HEK293 (cell line): ENCODE measurements at regions not wholly inside any gene's neighbourhood (a gene's known extent, or its start where the extent isn't known, plus 50 kb on each side); places are given as distances from the start of the nearest gene placed in this dataset.

ENCODE experiments used
- CTCF ChIA-PET: fragments of 350-600 bp; formaldehyde crosslinking; extraction: SDS; loops from one replicate; lab custom pipeline; 2021; ENCODE audit warnings: antibody characterized with exemption; lab: Yijun Ruan, JAX
- POLR2A ChIA-PET: fragments of 300-600 bp; formaldehyde crosslinking; extraction: SDS; loops from one replicate; lab custom pipeline; 2020; ENCODE audit warnings: antibody characterized with exemption, inconsistent platforms; lab: Yijun Ruan, JAX
- H3K27ac ChIP-seq: fragments of 200-500 bp; sonication (Bioruptor generic); 2 replicates; pipeline ENCODE4 v1.5.1; 2014; ENCODE audit warnings: low read depth, low read length, control low read depth, inconsistent platforms; ENCODE audit errors: extremely low read depth
- H3K36me3 ChIP-seq, 2 experiments: fragments of 200-500 bp in 1 of 2; sonication (Bioruptor generic) in 1 of 2; 1 replicate in 1 of 2; 2 replicates in 1 of 2; pipeline ENCODE4 v1.5.1; 2014 to 2017; ENCODE audit warnings: inconsistent platforms in 2 of 2, low read length in 2 of 2; ENCODE audit not compliant: control insufficient read depth in 2 of 2, insufficient read depth in 1 of 2
- H3K4me1 ChIP-seq: fragments of 200-500 bp; sonication (Bioruptor generic); 2 replicates; pipeline ENCODE4 v1.5.1; 2014; ENCODE audit warnings: mild to moderate bottlenecking, low read length, inconsistent platforms; ENCODE audit not compliant: control insufficient read depth, insufficient read depth
- H3K4me3 ChIP-seq: 2 replicates; pipeline ENCODE4 v1.5.1; 2011; ENCODE audit warnings: low read depth, mild to moderate bottlenecking, control low read depth, low read length, moderate library complexity
- H3K9me3 ChIP-seq: fragments of 200-500 bp; sonication (Bioruptor generic); 2 replicates; pipeline ENCODE4 v1.5.1; 2014; ENCODE audit warnings: low read depth, low read length, inconsistent platforms; ENCODE audit not compliant: control insufficient read depth, insufficient read depth
- ATF2 ChIP-seq: fragments of 450-650 bp; formaldehyde crosslinking; IDR thresholded peaks from 2 replicates; pipeline ENCODE4 v1.5.1; 2016; ENCODE audit warnings: missing biosample characterization, missing genetic modification characterization, low read depth
- BCL11A ChIP-seq: fragments of 450-650 bp; formaldehyde crosslinking; IDR thresholded peaks from 2 replicates; pipeline ENCODE4 v1.5.1; 2016; ENCODE audit warnings: low read depth, missing biosample characterization, missing genetic modification characterization
- CTCF ChIP-seq: fragments of 450-650 bp; formaldehyde crosslinking; IDR thresholded peaks from 2 replicates; pipeline ENCODE4 v1.5.1; 2016; ENCODE audit warnings: missing biosample characterization, missing genetic modification characterization
- GLIS1 ChIP-seq: fragments of 450-650 bp; formaldehyde crosslinking; IDR thresholded peaks from 2 replicates; pipeline ENCODE4 v1.5.1; 2016; ENCODE audit warnings: missing biosample characterization, missing genetic modification characterization
- HIC1 ChIP-seq: fragments of 450-650 bp; formaldehyde crosslinking; IDR thresholded peaks from 2 replicates; pipeline ENCODE4 v1.5.1; 2016; ENCODE audit warnings: missing biosample characterization, missing genetic modification characterization
- PRDM10 ChIP-seq: fragments of 450-650 bp; formaldehyde crosslinking; IDR thresholded peaks from 2 replicates; pipeline ENCODE4 v1.5.1; 2016; ENCODE audit warnings: missing biosample characterization, missing genetic modification characterization
- SCRT2 ChIP-seq: fragments of 450-650 bp; formaldehyde crosslinking; IDR thresholded peaks from 2 replicates; pipeline ENCODE4 v1.5.1; 2016; ENCODE audit warnings: missing biosample characterization, missing genetic modification characterization
- ZBTB20 ChIP-seq: fragments of 450-650 bp; formaldehyde crosslinking; IDR thresholded peaks from 2 replicates; pipeline ENCODE4 v1.5.1; 2016; ENCODE audit warnings: missing biosample characterization, missing genetic modification characterization
- ZBTB44 ChIP-seq: fragments of 450-650 bp; IDR thresholded peaks from 2 replicates; pipeline ENCODE4 v1.5.1; 2018; ENCODE audit warnings: missing biosample characterization, mild to moderate bottlenecking, missing genetic modification characterization
- ZBTB6 ChIP-seq: fragments of 450-650 bp; formaldehyde crosslinking; IDR thresholded peaks from 2 replicates; pipeline ENCODE4 v1.5.1; 2017; ENCODE audit warnings: missing biosample characterization, missing genetic modification characterization
- ZBTB8A ChIP-seq: fragments of 450-650 bp; formaldehyde crosslinking; IDR thresholded peaks from 2 replicates; pipeline ENCODE4 v1.5.1; 2016; ENCODE audit warnings: missing biosample characterization, missing genetic modification characterization
- ZEB2 ChIP-seq: fragments of 450-650 bp; formaldehyde crosslinking; IDR thresholded peaks from 2 replicates; pipeline ENCODE4 v1.5.1; 2016; ENCODE audit warnings: missing biosample characterization, missing genetic modification characterization
- ZNF114 ChIP-seq: fragments of 450-650 bp; formaldehyde crosslinking; IDR thresholded peaks from 2 replicates; pipeline ENCODE4 v1.5.0; 2017; ENCODE audit warnings: missing biosample characterization, missing genetic modification characterization
- ZNF140 ChIP-seq: fragments of 450-650 bp; formaldehyde crosslinking; IDR thresholded peaks from 2 replicates; pipeline ENCODE4 v1.5.1; 2016; ENCODE audit warnings: missing biosample characterization, missing genetic modification characterization
- ZNF2 ChIP-seq: fragments of 450-650 bp; formaldehyde crosslinking; IDR thresholded peaks from 2 replicates; pipeline ENCODE4 v1.5.1; 2016; ENCODE audit warnings: missing biosample characterization, missing genetic modification characterization
- ZNF214 ChIP-seq: fragments of 450-650 bp; formaldehyde crosslinking; IDR thresholded peaks from 2 replicates; pipeline ENCODE4 v1.5.1; 2017; ENCODE audit warnings: missing biosample characterization, mild to moderate bottlenecking, missing genetic modification characterization, borderline replicate concordance
- ZNF274 ChIP-seq, 2 experiments: fragments of 200-500 bp in 1 of 2; fragments of 450-650 bp in 1 of 2; sonication (Bioruptor generic) in 1 of 2; formaldehyde crosslinking in 1 of 2; IDR thresholded peaks; 2 replicates each; pipeline versions ENCODE4 v1.5.1 to v1.6.1; 2014 to 2016; ENCODE audit warnings: borderline replicate concordance in 1 of 2, inconsistent platforms in 1 of 2, low read length in 1 of 2, missing biosample characterization in 1 of 2, missing genetic modification characterization in 1 of 2
- ZNF302 ChIP-seq: fragments of 450-650 bp; formaldehyde crosslinking; IDR thresholded peaks from 2 replicates; pipeline ENCODE4 v1.5.1; 2016; ENCODE audit warnings: missing biosample characterization, missing genetic modification characterization, low read depth
- ZNF354C ChIP-seq: fragments of 450-650 bp; formaldehyde crosslinking; IDR thresholded peaks from 2 replicates; pipeline ENCODE4 v1.5.1; 2016; ENCODE audit warnings: missing biosample characterization, missing genetic modification characterization, low read depth, borderline replicate concordance
- ZNF394 ChIP-seq: fragments of 450-650 bp; formaldehyde crosslinking; IDR thresholded peaks from 2 replicates; pipeline ENCODE4 v1.5.1; 2016; ENCODE audit warnings: missing biosample characterization, missing genetic modification characterization, mild to moderate bottlenecking, moderate library complexity, borderline replicate concordance
- ZNF549 ChIP-seq: fragments of 450-650 bp; IDR thresholded peaks from 2 replicates; pipeline ENCODE4 v1.5.1; 2018; ENCODE audit warnings: missing biosample characterization, missing genetic modification characterization, mild to moderate bottlenecking, inconsistent platforms, moderate library complexity
- ZNF660 ChIP-seq: fragments of 450-650 bp; IDR thresholded peaks from 2 replicates; pipeline ENCODE4 v1.5.1; 2018; ENCODE audit warnings: missing biosample characterization, mild to moderate bottlenecking, missing genetic modification characterization
- ZNF747 ChIP-seq: fragments of 450-650 bp; formaldehyde crosslinking; IDR thresholded peaks from 2 replicates; pipeline ENCODE4 v1.5.1; 2016; ENCODE audit warnings: missing biosample characterization, missing genetic modification characterization
- ZNF776 ChIP-seq: fragments of 450-650 bp; formaldehyde crosslinking; IDR thresholded peaks from 2 replicates; pipeline ENCODE4 v1.5.0; 2017; ENCODE audit warnings: missing biosample characterization, missing genetic modification characterization, borderline replicate concordance
- ZSCAN16 ChIP-seq: fragments of 450-650 bp; formaldehyde crosslinking; IDR thresholded peaks from 2 replicates; pipeline ENCODE4 v1.5.1; 2016; ENCODE audit warnings: missing biosample characterization, missing genetic modification characterization

- TF ChIP-seq ZNF660 (tag by site-specific recombination) (no peak), ZNF776 (tag by site-specific recombination) (no peak), ZNF2 (no peak), ZBTB8A (tag by site-specific recombination) (no peak), ZSCAN16 (tag by site-specific recombination) (no peak), ZNF747 (tag by site-specific recombination) (no peak), ZBTB20 (tag by site-specific recombination) (no peak), ZNF114 (no peak), ZNF140 (tag by site-specific recombination) (no peak), ZNF354C (tag by site-specific recombination) (no peak), GLIS1 (no peak), SCRT2 (tag by site-specific recombination) (no peak), ATF2 (tag by site-specific recombination) (no peak), ZNF394 (tag by site-specific recombination) (no peak), PRDM10 (tag by site-specific recombination) (no peak), ZNF214 (tag by site-specific recombination) (no peak), ZBTB44 (tag by site-specific recombination) (no peak)
- no peak overlapping the region for H3K4me3 ChIP-seq
- no peak overlapping the region for H3K27ac ChIP-seq
- no peaks in the 10 kb centered on the region for H3K4me1 ChIP-seq
- no peaks in the 10 kb centered on the region for H3K36me3 ChIP-seq
- ChIA-PET POLR2A (no interaction called here), CTCF (no interaction called here)
- no peaks in the 10 kb centered on the region for H3K9me3 ChIP-seq
These were observed 593.3 kb upstream of the ARRDC3 start for GRCh38 chr5:91976451-91976850.

GRCh38 chr5:91963166-91963565 is 580.0 kb upstream of the ARRDC3 start:
- H3K9me3 ChIP-seq: no peaks in the 10 kb centered on the region
- POLR2A ChIA-PET: no interaction called here
- H3K4me1 ChIP-seq: no peaks in the 10 kb centered on the region
- CTCF ChIA-PET: no interaction called here
- no peak overlapping the region for H3K27ac ChIP-seq
- no peaks in the 10 kb centered on the region for H3K36me3 ChIP-seq
- no peak overlapping the region for H3K4me3 ChIP-seq
- no peak for TF ChIP-seq ZNF302 (tag by site-specific recombination)
- no peak for TF ChIP-seq BCL11A (tag by site-specific recombination)
- no peak for TF ChIP-seq HIC1
- no peak for TF ChIP-seq CTCF (tag by site-specific recombination)
- TF ChIP-seq ZNF274 (IDR thresholded peaks at IDR 0.05; ENCODE audit: low read length): no peak
- no peak for TF ChIP-seq ZNF274 (tag by site-specific recombination; IDR thresholded peaks at IDR 0.05; ENCODE audit: borderline replicate concordance)
- no peak for TF ChIP-seq ZBTB6 (tag by site-specific recombination)
- no peak for TF ChIP-seq ZNF549 (tag by site-specific recombination)
- TF ChIP-seq ZEB2: no peak
